ENCODE measurements at regions not wholly inside any gene's neighbourhood (a gene's known extent, or its start where the extent isn't known, plus 50 kb on each side); places are given as distances from the start of the nearest gene placed in this dataset.

DNA sequence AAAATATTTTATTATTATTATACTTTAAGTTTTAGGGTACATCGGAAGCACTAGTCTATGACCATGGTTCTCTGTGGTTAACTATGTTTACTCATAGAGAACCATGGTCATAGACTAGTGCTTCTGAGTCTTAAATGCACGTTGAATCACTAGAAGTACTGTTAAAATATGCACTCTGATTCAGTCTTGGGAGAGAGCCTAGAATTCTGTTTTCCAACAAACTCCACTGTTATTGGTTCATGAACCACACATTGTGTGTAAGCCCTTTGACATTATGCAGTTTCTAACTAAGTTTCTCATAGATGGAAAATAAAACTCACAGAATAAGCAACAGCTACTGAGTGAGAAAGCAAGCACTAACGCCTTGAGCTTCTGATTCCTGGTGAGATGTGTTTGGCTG lies 1120.6 kb downstream of the SORCS1 start:
- H2BK120ac ChIP-seq (ENCODE audit: insufficient read depth, low read length, poor library complexity): no peak overlapping the region
- H2AFZ ChIP-seq (ENCODE audit: insufficient read depth, low read length, poor library complexity): no peak overlapping the region
- no peaks in the 10 kb centered on the region for H3K9me3 ChIP-seq (ENCODE audit: insufficient read depth, low read depth, low read length)
- no peaks in the 10 kb centered on the region for H3K79me1 ChIP-seq (ENCODE audit: low read length)
- H3K14ac ChIP-seq (ENCODE audit: low read length): no peak overlapping the region
- H3K36me3 ChIP-seq (ENCODE audit: control insufficient read depth in 1 of 2, insufficient read depth in 2 of 2, low read length in 2 of 2): no peaks in the 10 kb centered on the region
- no peaks in the 10 kb centered on the region for H3K4me1 ChIP-seq (ENCODE audit: control insufficient read depth in 1 of 2, insufficient read depth in 2 of 2, low read length in 2 of 2)
- no CpG with 5 or more reads among the region's 3 CpGs for WGBS (ENCODE audit: extremely low coverage, insufficient coverage, insufficient read length)
- H3K27me3 ChIP-seq (ENCODE audit: insufficient read depth, low read length): no peaks in the 10 kb centered on the region
- no peak overlapping the region for H2BK12ac ChIP-seq (ENCODE audit: low read length)
- no peak overlapping the region for H3K4ac ChIP-seq (ENCODE audit: low read depth, low read length)
- no peak overlapping the region for H4K91ac ChIP-seq (ENCODE audit: low read depth, low read length)
- H4K8ac ChIP-seq (ENCODE audit: low read depth, low read length): no peak overlapping the region
- H3K9ac ChIP-seq (ENCODE audit: low read length): no peak overlapping the region
- no peak overlapping the region for H4K12ac ChIP-seq (ENCODE audit: low read depth, low read length)
- H2BK5ac ChIP-seq (ENCODE audit: low read depth, low read length, poor library complexity): no peak overlapping the region
- H2AK5ac ChIP-seq (ENCODE audit: low read length): no peak overlapping the region
- no peak overlapping the region for H3K27ac ChIP-seq (ENCODE audit: low read depth, low read length)
- H3K18ac ChIP-seq (ENCODE audit: low read length): no peak overlapping the region
- H3K79me2 ChIP-seq (ENCODE audit: control insufficient read depth, insufficient read depth, low read length, poor library complexity): no peaks in the 10 kb centered on the region
- no peak overlapping the region for H3K4me2 ChIP-seq (ENCODE audit: low read length)
- no peak overlapping the region for H3K4me3 ChIP-seq (ENCODE audit: low read depth, low read length)
- DNase-seq: no peak
- H3K23ac ChIP-seq (ENCODE audit: low read length): no peak overlapping the region

DNA sequence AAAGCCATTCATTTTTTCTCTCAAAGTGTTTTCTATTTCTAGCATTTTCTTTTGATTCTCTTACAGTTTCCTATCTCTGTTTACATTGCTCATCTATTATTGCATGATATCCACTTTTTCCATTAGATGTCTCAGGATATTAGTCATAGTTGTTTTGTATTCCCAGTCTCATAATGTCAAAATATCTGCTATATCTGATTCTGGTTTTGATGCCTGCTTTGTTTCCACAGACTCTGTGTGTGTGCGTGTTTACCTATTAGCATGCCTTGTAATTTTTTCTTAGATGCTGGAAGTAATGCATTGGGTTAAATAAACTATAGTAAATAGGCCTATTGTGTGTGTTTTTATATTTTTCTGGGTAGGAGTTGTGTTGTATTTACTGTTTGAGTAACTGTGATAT lies 1126.3 kb downstream of the SORCS1 start:
- H4K91ac ChIP-seq (ENCODE audit: low read depth, low read length): no peak overlapping the region
- no peak overlapping the region for H3K14ac ChIP-seq (ENCODE audit: low read length)
- no peak for DNase-seq
- H3K4ac ChIP-seq (ENCODE audit: low read depth, low read length): no peak overlapping the region
- no peaks in the 10 kb centered on the region for H3K36me3 ChIP-seq (ENCODE audit: control insufficient read depth in 1 of 2, insufficient read depth in 2 of 2, low read length in 2 of 2)
- no peak overlapping the region for H3K4me3 ChIP-seq (ENCODE audit: low read depth, low read length)
- H3K27ac ChIP-seq (ENCODE audit: low read depth, low read length): no peak overlapping the region
- H3K9me3 ChIP-seq (ENCODE audit: insufficient read depth, low read depth, low read length): no peaks in the 10 kb centered on the region
- H3K18ac ChIP-seq (ENCODE audit: low read length): no peak overlapping the region
- no peak overlapping the region for H2AK5ac ChIP-seq (ENCODE audit: low read length)
- H3K79me1 ChIP-seq (ENCODE audit: low read length): no peaks in the 10 kb centered on the region
- H4K8ac ChIP-seq (ENCODE audit: low read depth, low read length): no peak overlapping the region
- H4K12ac ChIP-seq (ENCODE audit: low read depth, low read length): no peak overlapping the region
- no peaks in the 10 kb centered on the region for H3K27me3 ChIP-seq (ENCODE audit: insufficient read depth, low read length)
- no peak overlapping the region for H2AFZ ChIP-seq (ENCODE audit: insufficient read depth, low read length, poor library complexity)
- no peak overlapping the region for H2BK12ac ChIP-seq (ENCODE audit: low read length)
- H3K4me1 ChIP-seq (ENCODE audit: control insufficient read depth in 1 of 2, insufficient read depth in 2 of 2, low read length in 2 of 2): no peaks in the 10 kb centered on the region
- H3K23ac ChIP-seq (ENCODE audit: low read length): no peak overlapping the region
- H2BK120ac ChIP-seq (ENCODE audit: insufficient read depth, low read length, poor library complexity): no peak overlapping the region
- no peak overlapping the region for H3K4me2 ChIP-seq (ENCODE audit: low read length)
- WGBS (ENCODE audit: extremely low coverage, insufficient coverage, insufficient read length): no CpG with 5 or more reads among the region's 1 CpG
- H3K9ac ChIP-seq (ENCODE audit: low read length): no peak overlapping the region
- H2BK5ac ChIP-seq (ENCODE audit: low read depth, low read length, poor library complexity): no peak overlapping the region
- H3K79me2 ChIP-seq (ENCODE audit: control insufficient read depth, insufficient read depth, low read length, poor library complexity): no peaks in the 10 kb centered on the region

DNA sequence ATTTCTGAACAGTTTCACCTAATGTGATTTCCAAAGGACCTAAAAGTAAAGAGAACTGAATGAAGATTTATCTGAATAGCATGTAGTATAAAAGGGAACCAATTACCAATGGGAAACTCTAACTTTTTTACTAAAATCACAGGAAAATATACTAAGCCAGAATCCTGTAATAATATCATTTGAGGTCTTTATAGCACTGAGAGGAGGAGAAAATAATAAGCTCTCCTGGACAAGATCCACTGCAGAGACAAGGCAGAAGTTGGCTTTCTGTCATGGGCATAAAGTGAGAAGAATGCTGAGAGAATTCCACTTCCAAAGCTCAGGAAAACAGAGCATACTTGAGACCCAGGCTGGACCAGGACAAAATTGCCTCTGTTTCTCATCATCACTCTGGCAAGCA lies 1131.4 kb downstream of the SORCS1 start:
- H3K4me1 ChIP-seq (ENCODE audit: control insufficient read depth in 1 of 2, insufficient read depth in 2 of 2, low read length in 2 of 2): no peaks in the 10 kb centered on the region
- H3K36me3 ChIP-seq (ENCODE audit: control insufficient read depth in 1 of 2, insufficient read depth in 2 of 2, low read length in 2 of 2): no peaks in the 10 kb centered on the region
- H2BK5ac ChIP-seq (ENCODE audit: low read depth, low read length, poor library complexity): no peak overlapping the region
- no peak overlapping the region for H3K14ac ChIP-seq (ENCODE audit: low read length)
- DNase-seq: no peak
- H3K27me3 ChIP-seq (ENCODE audit: insufficient read depth, low read length): no peaks in the 10 kb centered on the region
- no peak overlapping the region for H3K18ac ChIP-seq (ENCODE audit: low read length)
- no peak overlapping the region for H4K8ac ChIP-seq (ENCODE audit: low read depth, low read length)
- H3K23ac ChIP-seq (ENCODE audit: low read length): no peak overlapping the region
- no peak overlapping the region for H3K4ac ChIP-seq (ENCODE audit: low read depth, low read length)
- no peaks in the 10 kb centered on the region for H3K9me3 ChIP-seq (ENCODE audit: insufficient read depth, low read depth, low read length)
- no peak overlapping the region for H2AK5ac ChIP-seq (ENCODE audit: low read length)
- no peak overlapping the region for H4K12ac ChIP-seq (ENCODE audit: low read depth, low read length)
- H3K4me3 ChIP-seq (ENCODE audit: low read depth, low read length): no peak overlapping the region
- H4K91ac ChIP-seq (ENCODE audit: low read depth, low read length): no peak overlapping the region
- H2AFZ ChIP-seq (ENCODE audit: insufficient read depth, low read length, poor library complexity): no peak overlapping the region
- H3K9ac ChIP-seq (ENCODE audit: low read length): no peak overlapping the region
- no peaks in the 10 kb centered on the region for H3K79me1 ChIP-seq (ENCODE audit: low read length)
- H3K27ac ChIP-seq (ENCODE audit: low read depth, low read length): no peak overlapping the region
- H2BK120ac ChIP-seq (ENCODE audit: insufficient read depth, low read length, poor library complexity): no peak overlapping the region
- H3K4me2 ChIP-seq (ENCODE audit: low read length): no peak overlapping the region
- H3K79me2 ChIP-seq (ENCODE audit: control insufficient read depth, insufficient read depth, low read length, poor library complexity): no peaks in the 10 kb centered on the region
- no peak overlapping the region for H2BK12ac ChIP-seq (ENCODE audit: low read length)

DNA sequence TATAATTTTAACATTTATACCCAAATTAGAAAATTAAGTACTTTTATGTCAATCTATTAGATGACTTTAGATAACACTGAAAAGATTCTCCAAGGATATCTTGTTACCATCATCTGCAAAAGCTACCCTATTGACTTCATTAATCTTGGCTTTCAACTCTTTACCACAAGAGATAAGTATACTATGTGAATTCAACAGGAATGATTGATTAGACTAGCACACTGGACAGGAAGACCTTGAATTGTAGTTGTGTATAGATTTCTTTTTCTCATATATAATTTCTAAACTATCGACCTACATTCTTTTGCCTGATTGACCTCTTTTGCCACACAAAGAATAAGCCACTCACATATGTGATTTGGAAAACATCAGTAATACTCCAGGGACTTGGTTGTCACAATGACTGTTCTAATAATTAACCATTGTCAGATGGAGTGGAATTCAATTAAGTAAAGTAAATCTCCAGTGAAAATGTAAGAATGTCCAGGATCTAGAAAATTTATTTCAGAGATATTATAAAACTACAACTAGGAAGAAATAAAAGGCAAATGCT lies 1132.0 kb downstream of the SORCS1 start:
- no peak overlapping the region for H2BK120ac ChIP-seq (ENCODE audit: insufficient read depth, low read length, poor library complexity)
- H3K27ac ChIP-seq (ENCODE audit: low read depth, low read length): no peak overlapping the region
- H3K4me2 ChIP-seq (ENCODE audit: low read length): no peak overlapping the region
- H3K4ac ChIP-seq (ENCODE audit: low read depth, low read length): no peak overlapping the region
- DNase-seq: no peak
- H2AFZ ChIP-seq (ENCODE audit: insufficient read depth, low read length, poor library complexity): no peak overlapping the region
- H3K23ac ChIP-seq (ENCODE audit: low read length): no peak overlapping the region
- H4K8ac ChIP-seq (ENCODE audit: low read depth, low read length): no peak overlapping the region
- no peak overlapping the region for H3K18ac ChIP-seq (ENCODE audit: low read length)
- H3K36me3 ChIP-seq (ENCODE audit: control insufficient read depth in 1 of 2, insufficient read depth in 2 of 2, low read length in 2 of 2): no peaks in the 10 kb centered on the region
- no peaks in the 10 kb centered on the region for H3K27me3 ChIP-seq (ENCODE audit: insufficient read depth, low read length)
- no peak overlapping the region for H3K9ac ChIP-seq (ENCODE audit: low read length)
- H2BK12ac ChIP-seq (ENCODE audit: low read length): no peak overlapping the region
- H4K12ac ChIP-seq (ENCODE audit: low read depth, low read length): no peak overlapping the region
- H2AK5ac ChIP-seq (ENCODE audit: low read length): no peak overlapping the region
- no peaks in the 10 kb centered on the region for H3K4me1 ChIP-seq (ENCODE audit: control insufficient read depth in 1 of 2, insufficient read depth in 2 of 2, low read length in 2 of 2)
- no peaks in the 10 kb centered on the region for H3K79me1 ChIP-seq (ENCODE audit: low read length)
- H3K79me2 ChIP-seq (ENCODE audit: control insufficient read depth, insufficient read depth, low read length, poor library complexity): no peaks in the 10 kb centered on the region
- no peak overlapping the region for H3K4me3 ChIP-seq (ENCODE audit: low read depth, low read length)
- H3K14ac ChIP-seq (ENCODE audit: low read length): no peak overlapping the region
- WGBS (ENCODE audit: extremely low coverage, insufficient coverage, insufficient read length): no CpG with 5 or more reads among the region's 1 CpG
- no peaks in the 10 kb centered on the region for H3K9me3 ChIP-seq (ENCODE audit: insufficient read depth, low read depth, low read length)
- H4K91ac ChIP-seq (ENCODE audit: low read depth, low read length): no peak overlapping the region
- no peak overlapping the region for H2BK5ac ChIP-seq (ENCODE audit: low read depth, low read length, poor library complexity)

Measured in trophoblast cell (in vitro differentiated cells and primary cell).